PC-3 (cell line): ENCODE measurements at regions not wholly inside any gene's neighbourhood (a gene's known extent, or its start where the extent isn't known, plus 50 kb on each side); places are given as distances from the start of the nearest gene placed in this dataset.

Source experiments
- CTCF ChIP-seq: fragments of 300-600 bp; sonication (generic); conservative IDR thresholded peaks from 2 replicates; pipeline ENCODE4 v1.5.1; 2017; ENCODE audit warnings: antibody characterized with exemption, low read depth, mild to moderate bottlenecking, low read length
- EZH2phosphoT487 ChIP-seq: fragments of 300-600 bp; sonication (generic); IDR thresholded peaks from 2 replicates; pipeline ENCODE4 v1.6.1; 2018; ENCODE audit warnings: mild to moderate bottlenecking, antibody characterized with exemption, low read length, borderline replicate concordance

GRCh38 chr1:83775977-83776603 is 222.8 kb downstream of the TTLL7 start:
- TF ChIP-seq CTCF (no peak), EZH2phosphoT487 (no peak)
